Endothelial cell of umbilical vein (primary cell): ENCODE measurements at regions not wholly inside any gene's neighbourhood (a gene's known extent, or its start where the extent isn't known, plus 50 kb on each side); places are given as distances from the start of the nearest gene placed in this dataset.

Experiments used
- CTCF ChIP-seq, 2 donors: IDR thresholded peaks; 1 replicate in 1 of 2; 2 replicates in 1 of 2; pipeline ENCODE4 v1.5.1; 2011; ENCODE audit warnings: low read length in 2 of 2, mild to moderate bottlenecking in 2 of 2, moderate library complexity in 2 of 2, control low read depth in 1 of 2, inconsistent platforms in 1 of 2, low read depth in 1 of 2; ENCODE audit not compliant: insufficient read depth in 1 of 2; ENCODE audit errors: extremely low read depth in 1 of 2
- EZH2 ChIP-seq: IDR thresholded peaks from 2 replicates; pipeline ENCODE4 v1.6.1; 2012; ENCODE audit warnings: borderline replicate concordance, low read depth, mild to moderate bottlenecking, moderate library complexity, low read length, inconsistent platforms; ENCODE audit not compliant: severe bottlenecking
- JUN ChIP-seq: IDR thresholded peaks from 2 replicates; pipeline ENCODE4 v1.6.1; 2011; ENCODE audit warnings: borderline replicate concordance, low read depth; ENCODE audit not compliant: insufficient read length, insufficient read depth
- MAX ChIP-seq: IDR thresholded peaks from 2 replicates; pipeline ENCODE4 v1.6.1; 2011; ENCODE audit not compliant: insufficient read depth, insufficient read length
- POLR2A ChIP-seq: IDR thresholded peaks from 2 replicates; pipeline ENCODE4 v1.6.1; 2012; ENCODE audit warnings: low read depth, mild to moderate bottlenecking, control low read depth, low read length
- POLR2AphosphoS5 ChIP-seq: IDR thresholded peaks from 2 replicates; pipeline ENCODE4 v1.6.1; 2012; ENCODE audit warnings: low read depth, mild to moderate bottlenecking, control low read depth, low read length, moderate library complexity; ENCODE audit not compliant: insufficient read depth

GRCh38 chr2:59933948-59934347 lies 619.5 kb downstream of the BCL11A start:
- TF ChIP-seq CTCF (IDR thresholded peaks at IDR 0.05; ENCODE audit: extremely low read depth in 1 of 2, insufficient read depth in 1 of 2, low read depth in 1 of 2, low read length in 2 of 2) (no peak), POLR2A (no peak), MAX (no peak), EZH2 (no peak), POLR2AphosphoS5 (no peak), JUN (no peak)
